8988T (cell line): ENCODE measurements at regions not wholly inside any gene's neighbourhood (a gene's known extent, or its start where the extent isn't known, plus 50 kb on each side); places are given as distances from the start of the nearest gene placed in this dataset.
"Not testable (repeated sequence)": the region's sequence is repeated elsewhere in the genome, so short reads cannot be mapped to it uniquely, and the experiment has no call there.

Experiments
- DNase-seq: peaks from one replicate; pipeline ENCODE4 v3.0.0; 2011

GRCh38 chr14:50020799-50021198, 95.6 kb downstream of the VCPKMT start:
- no peak for DNase-seq

- DNase-seq: no peak
Observed at GRCh38 chr14:50021261-50022031, 94.9 kb downstream of the VCPKMT start.

- no peak for DNase-seq
Observed at GRCh38 chr14:50022661-50023060, 93.7 kb downstream of the VCPKMT start.

- no peak for DNase-seq
Observed at GRCh38 chr14:50023671-50024490, 92.5 kb downstream of the VCPKMT start.

GRCh38 chr14:50025073-50025472, 91.3 kb downstream of the VCPKMT start:
- DNase-seq: no peak

GRCh38 chr14:50025776-50026175, 90.6 kb downstream of the VCPKMT start:
- DNase-seq: no peak

GRCh38 chr14:50026396-50026795, 90.0 kb downstream of the VCPKMT start:
- no peak for DNase-seq

GRCh38 chr14:50027816-50028215, 88.6 kb downstream of the VCPKMT start:
- no peak for DNase-seq

GRCh38 chr14:50028458-50028857, 87.9 kb downstream of the VCPKMT start:
- DNase-seq: no peak

GRCh38 chr14:50030036-50030435, 86.3 kb downstream of the VCPKMT start:
- no peak for DNase-seq

- not testable (repeated sequence) for DNase-seq
Observed at GRCh38 chr14:50030911-50031310, 85.5 kb downstream of the VCPKMT start.

GRCh38 chr14:50031602-50032313, 84.6 kb downstream of the VCPKMT start:
- DNase-seq: no peak

- DNase-seq: not testable (repeated sequence)
Observed at GRCh38 chr14:50032462-50033167, 83.8 kb downstream of the VCPKMT start.

GRCh38 chr14:50035214-50035613, 81.2 kb downstream of the VCPKMT start:
- DNase-seq: no peak

GRCh38 chr14:50036211-50036610, 80.2 kb downstream of the VCPKMT start:
- DNase-seq: no peak

- no peak for DNase-seq
Observed at GRCh38 chr14:50036637-50037036, 79.7 kb downstream of the VCPKMT start.

- no peak for DNase-seq
Observed at GRCh38 chr14:50037240-50037639, 79.1 kb downstream of the VCPKMT start.

- DNase-seq: no peak
Observed at GRCh38 chr14:50037852-50038251, 78.5 kb downstream of the VCPKMT start.

GRCh38 chr14:50038398-50039119, 77.8 kb downstream of the VCPKMT start:
- peak; percentile 60 for DNase-seq

GRCh38 chr14:50039120-50039517, 77.3 kb downstream of the VCPKMT start:
- no peak for DNase-seq

GRCh38 chr14:50039734-50040400, 76.5 kb downstream of the VCPKMT start:
- no peak for DNase-seq

- DNase-seq: peak; percentile 64
Observed at GRCh38 chr14:50040401-50040775, 76.0 kb downstream of the VCPKMT start.
